GM23338 (cell line): ENCODE measurements at regions not wholly inside any gene's neighbourhood (a gene's known extent, or its start where the extent isn't known, plus 50 kb on each side); places are given as distances from the start of the nearest gene placed in this dataset.

Source experiments
- ATAC-seq: fragments of 200-7000 bp; cut with Tn5 transposase; 3 replicates; pipeline ENCODE4 v1.9.1; 2020
- DNase-seq: peaks from one replicate; pipeline ENCODE4 v3.0.0-alpha.2; 2015; ENCODE audit warnings: low spot score
- H2AFZ ChIP-seq: fragments of 200-600 bp; sonication (generic); 2 replicates; pipeline ENCODE4 v1.8.0; 2016; ENCODE audit warnings: antibody characterized with exemption, mild to moderate bottlenecking, moderate library complexity
- H3F3A ChIP-seq: fragments of 200-600 bp; sonication (generic); replicated peaks from 2 replicates; pipeline ENCODE4 v1.8.0; 2017; ENCODE audit warnings: antibody characterized with exemption, mixed run types, low read depth
- H3K27ac ChIP-seq: fragments of 200-600 bp; sonication (generic); 2 replicates; pipeline ENCODE4 v1.6.1; 2016; ENCODE audit warnings: low read depth
- H3K27me3 ChIP-seq: fragments of 200-600 bp; sonication (generic); 2 replicates; pipeline ENCODE4 v1.8.0; 2016; ENCODE audit warnings: mild to moderate bottlenecking, mixed run types, moderate library complexity; ENCODE audit not compliant: insufficient read depth
- H3K36me3 ChIP-seq: fragments of 200-600 bp; sonication (generic); 2 replicates; pipeline ENCODE4 v1.8.0; 2016; ENCODE audit warnings: mild to moderate bottlenecking; ENCODE audit not compliant: insufficient read depth
- H3K4me1 ChIP-seq: fragments of 200-600 bp; sonication (generic); 2 replicates; pipeline ENCODE4 v1.8.0; 2016; ENCODE audit warnings: mild to moderate bottlenecking, moderate library complexity; ENCODE audit not compliant: insufficient read depth
- H3K4me2 ChIP-seq: fragments of 200-600 bp; sonication (generic); 2 replicates; pipeline ENCODE4 v1.7.1; 2017; ENCODE audit warnings: mixed run types
- H3K4me3 ChIP-seq: fragments of 200-600 bp; sonication (generic); 2 replicates; pipeline ENCODE4 v1.6.1; 2016; ENCODE audit warnings: mixed run types
- H3K79me2 ChIP-seq: fragments of 200-600 bp; sonication (generic); replicated peaks from 2 replicates; pipeline ENCODE4 v1.8.0; 2017; ENCODE audit warnings: mild to moderate bottlenecking; ENCODE audit not compliant: insufficient read depth
- H3K9me2 ChIP-seq: fragments of 200-600 bp; sonication (generic); 2 replicates; pipeline ENCODE4 v1.8.0; 2017; ENCODE audit not compliant: insufficient read depth
- H4K20me1 ChIP-seq: fragments of 200-600 bp; sonication (generic); replicated peaks from 2 replicates; pipeline ENCODE4 v1.8.0; 2017; ENCODE audit warnings: mild to moderate bottlenecking; ENCODE audit not compliant: insufficient read depth
- H3K27ac Mint-ChIP-seq: 2 replicates; pipeline ENCODE4 v1.8.0; 2020; ENCODE audit warnings: inconsistent platforms, mild to moderate bottlenecking, moderate library complexity, mixed read lengths
- H3K27me3 Mint-ChIP-seq: 3 replicates; pipeline ENCODE4 v1.8.0; 2022; ENCODE audit warnings: low read depth, mild to moderate bottlenecking, moderate library complexity, mixed read lengths, inconsistent platforms; ENCODE audit not compliant: insufficient read depth, poor library complexity
- H3K36me3 Mint-ChIP-seq: 3 replicates; pipeline ENCODE4 v1.8.0; 2021; ENCODE audit warnings: low read depth, mild to moderate bottlenecking, inconsistent platforms, moderate library complexity, mixed read lengths
- H3K4me1 Mint-ChIP-seq: 3 replicates; pipeline ENCODE4 v1.8.0; 2020; ENCODE audit warnings: mild to moderate bottlenecking, inconsistent platforms, mixed read lengths
- H3K4me3 Mint-ChIP-seq: 3 replicates; pipeline ENCODE4 v1.8.0; 2021; ENCODE audit warnings: moderate library complexity, mild to moderate bottlenecking, inconsistent platforms, mixed read lengths
- H3K9me3 Mint-ChIP-seq: 3 replicates; pipeline ENCODE4 v1.8.0; 2020; ENCODE audit warnings: moderate library complexity, mild to moderate bottlenecking, inconsistent platforms, mixed read lengths
- CREB1 ChIP-seq: fragments of 250-450 bp; sonication (Bioruptor Pico); IDR thresholded peaks from 2 replicates; pipeline ENCODE4 v1.5.0; 2020; ENCODE audit warnings: low read depth, mild to moderate bottlenecking, moderate library complexity
- ETS1 ChIP-seq: IDR thresholded peaks from 2 replicates; pipeline ENCODE4 v1.6.1; 2016; ENCODE audit warnings: antibody characterized with exemption
- EZH2 ChIP-seq: fragments of 200-600 bp; sonication (generic); IDR thresholded peaks from one replicate; pipeline ENCODE4 v1.8.0; 2017; ENCODE audit warnings: antibody characterized with exemption, mild to moderate bottlenecking, low read depth; ENCODE audit not compliant: unreplicated experiment
- JUNB ChIP-seq: IDR thresholded peaks from one replicate; pipeline ENCODE4 v1.6.1; 2016; ENCODE audit warnings: antibody characterized with exemption; ENCODE audit not compliant: unreplicated experiment
- POLR2AphosphoS5 ChIP-seq: IDR thresholded peaks from 2 replicates; pipeline ENCODE4 v1.6.1; 2016; ENCODE audit warnings: antibody characterized with exemption, low read depth
- REST ChIP-seq: IDR thresholded peaks from one replicate; pipeline ENCODE4 v1.6.1; 2018; ENCODE audit warnings: antibody characterized with exemption; ENCODE audit not compliant: unreplicated experiment
- STAT1 ChIP-seq: IDR thresholded peaks from one replicate; pipeline ENCODE4 v1.6.1; 2016; ENCODE audit warnings: antibody characterized with exemption; ENCODE audit not compliant: unreplicated experiment
- ZNF114 ChIP-seq: fragments of 250-450 bp; sonication (Bioruptor Pico); IDR thresholded peaks from 2 replicates; pipeline ENCODE4 v1.5.0; 2020; ENCODE audit warnings: mild to moderate bottlenecking, moderate library complexity
- ZNF462 ChIP-seq: fragments of 250-450 bp; sonication (Bioruptor Pico); IDR thresholded peaks from 2 replicates; pipeline ENCODE4 v1.5.0; 2020; ENCODE audit warnings: mild to moderate bottlenecking, moderate library complexity

GRCh38 chr13:23991119-23991518 lies 93.8 kb upstream of the C1QTNF9B start (continued):
- no peak for TF ChIP-seq ZNF462 (CRISPR knock-in tag)

GRCh38 chr13:23992781-23993679 lies 95.7 kb upstream of the C1QTNF9B start:
- no peaks in the 10 kb centered on the region for H3F3A ChIP-seq
- no peak overlapping the region for H3K4me3 ChIP-seq
- Mint-ChIP-seq H3K27ac (no peak overlapping the region), H3K4me3 (no peak overlapping the region), H3K36me3 (peaks cover 9% of the 10 kb centered on the region; the same call in 1 of the 3 replicates), H3K9me3 (peaks cover 18% of the 10 kb centered on the region), H3K27me3 (no peaks in the 10 kb centered on the region), H3K4me1 (peaks cover 11% of the 10 kb centered on the region)
- H3K79me2 ChIP-seq, result no peaks in the 10 kb centered on the region
- H3K36me3 ChIP-seq, result no peaks in the 10 kb centered on the region
- H3K27me3 ChIP-seq, result no peaks in the 10 kb centered on the region
- H3K4me2 ChIP-seq, result no peak overlapping the region
- peaks cover 8% of the 10 kb centered on the region for H3K4me1 ChIP-seq
- ATAC-seq (no peak), DNase-seq (no peak)
- peaks cover 13% of the 10 kb centered on the region; the same call in 1 of the 2 replicates for H3K9me2 ChIP-seq
- no peak overlapping the region for H2AFZ ChIP-seq
- H4K20me1 ChIP-seq, result no peaks in the 10 kb centered on the region
- no peak overlapping the region for H3K27ac ChIP-seq
- TF ChIP-seq STAT1 (no peak), ZNF114 (no peak), ETS1 (no peak), CREB1 (no peak), POLR2AphosphoS5 (no peak), EZH2 (no peak), REST (no peak), JUNB (no peak)
